SK-N-SH (cell line): ENCODE measurements at regions not wholly inside any gene's neighbourhood (a gene's known extent, or its start where the extent isn't known, plus 50 kb on each side); places are given as distances from the start of the nearest gene placed in this dataset.

Experiments
- CTCF ChIA-PET: fragments of 300-600, 350-600 bp; formaldehyde crosslinking; extraction: SDS; loops from one replicate; lab custom pipeline; 2021; lab: Yijun Ruan, JAX
- POLR2A ChIA-PET: fragments of 350-600 bp; sonication (Branson Sonifier 250); formaldehyde crosslinking; extraction: SDS; loops from one replicate; lab custom pipeline; 2020; ENCODE audit warnings: antibody characterized with exemption, inconsistent platforms; lab: Yijun Ruan, JAX
- DNase-seq: peaks from one replicate; pipeline ENCODE4 v3.0.0; 2012
- H2AFZ ChIP-seq: fragments of 200-600 bp; sonication (generic); 2 replicates; pipeline ENCODE4 v1.8.1; 2016; ENCODE audit warnings: antibody characterized with exemption, mild to moderate bottlenecking, low read depth
- H3F3A ChIP-seq: fragments of 200-600 bp; sonication (generic); replicated peaks from 2 replicates; pipeline ENCODE3; 2016; ENCODE audit warnings: antibody characterized with exemption, mild to moderate bottlenecking; ENCODE audit not compliant: insufficient read depth
- H3K27ac ChIP-seq, 2 experiments: fragments of 200-500 bp in 1 of 2; fragments of 200-600 bp in 1 of 2; sonication (Bioruptor generic) in 1 of 2; sonication (generic), shearing (Covaris generic) in 1 of 2; 2 replicates each; pipeline versions ENCODE4 v1.5.1 to v1.6.1; 2014 to 2016; ENCODE audit warnings: low read depth in 2 of 2, inconsistent platforms in 1 of 2, low read length in 1 of 2, mild to moderate bottlenecking in 1 of 2, mixed read lengths in 1 of 2
- H3K27me3 ChIP-seq: fragments of 200-600 bp; sonication (generic), shearing (Covaris generic); 2 replicates; pipeline ENCODE4 v1.6.1; 2016; ENCODE audit warnings: mixed run types; ENCODE audit not compliant: insufficient read depth
- H3K36me3 ChIP-seq, 2 experiments: fragments of 200-500 bp in 1 of 2; fragments of 200-600 bp in 1 of 2; sonication (Bioruptor generic) in 1 of 2; sonication (generic) in 1 of 2; replicated peaks in 1 of 2; 2 replicates each; pipeline versions ENCODE3 to v1.5.1; 2014 to 2016; ENCODE audit warnings: low read length in 1 of 2, mild to moderate bottlenecking in 1 of 2; ENCODE audit not compliant: insufficient read depth in 2 of 2, control insufficient read depth in 1 of 2
- H3K4me1 ChIP-seq, 2 experiments: fragments of 200-500 bp in 1 of 2; fragments of 200-600 bp in 1 of 2; sonication (Bioruptor generic) in 1 of 2; sonication (generic), shearing (Covaris generic) in 1 of 2; 2 replicates each; pipeline versions ENCODE4 v1.5.1 to v1.6.1; 2014 to 2016; ENCODE audit warnings: low read depth in 1 of 2, low read length in 1 of 2, mixed run types in 1 of 2; ENCODE audit not compliant: insufficient read depth in 2 of 2, control insufficient read depth in 1 of 2
- H3K4me2 ChIP-seq: fragments of 200-600 bp; sonication (generic), shearing (Covaris generic); 2 replicates; pipeline ENCODE4 v1.6.1; 2017; ENCODE audit warnings: mixed run types
- H3K4me3 ChIP-seq, 2 experiments: fragments of 200-500 bp in 1 of 2; fragments of 200-600 bp in 1 of 2; sonication (Bioruptor generic) in 1 of 2; sonication (generic), shearing (Covaris generic) in 1 of 2; 2 replicates each; pipeline versions ENCODE4 v1.5.1 to v1.8.1; 2014 to 2016; ENCODE audit warnings: low read depth in 2 of 2, inconsistent platforms in 1 of 2, low read length in 1 of 2, mild to moderate bottlenecking in 1 of 2, mixed read lengths in 1 of 2, moderate library complexity in 1 of 2
- H3K79me2 ChIP-seq: fragments of 200-600 bp; sonication (generic); 2 replicates; pipeline ENCODE4 v1.8.1; 2017; ENCODE audit warnings: mild to moderate bottlenecking; ENCODE audit not compliant: insufficient read depth
- H3K9ac ChIP-seq: fragments of 200-600 bp; sonication (generic); 2 replicates; pipeline ENCODE4 v1.6.1; 2017; ENCODE audit warnings: mixed run types
- H3K9me2 ChIP-seq: fragments of 200-600 bp; sonication (generic); 2 replicates; pipeline ENCODE4 v1.6.1; 2017; ENCODE audit warnings: mixed run types
- H3K9me3 ChIP-seq: fragments of 200-600 bp; sonication (generic); 2 replicates; pipeline ENCODE4 v1.6.1; 2017; ENCODE audit warnings: mixed run types, mild to moderate bottlenecking, moderate library complexity
- H4K20me1 ChIP-seq: fragments of 200-600 bp; sonication (generic); 2 replicates; pipeline ENCODE4 v1.6.1; 2017; ENCODE audit warnings: mild to moderate bottlenecking, mixed run types; ENCODE audit not compliant: insufficient read depth
- ELF1 ChIP-seq: IDR thresholded peaks from 2 replicates; pipeline ENCODE4 v1.4.0; 2012
- FOXM1 ChIP-seq: IDR thresholded peaks from 2 replicates; pipeline ENCODE4 v1.4.0; 2012; ENCODE audit warnings: low read depth, mild to moderate bottlenecking
- GABPA ChIP-seq: IDR thresholded peaks from 2 replicates; pipeline ENCODE4 v1.4.0; 2012; ENCODE audit warnings: low read depth, mild to moderate bottlenecking
- GATA2 ChIP-seq: sonication (generic); formaldehyde crosslinking; IDR thresholded peaks from 2 replicates; pipeline ENCODE4 v1.5.0; 2020; ENCODE audit warnings: mild to moderate bottlenecking, missing genetic modification reagents
- JUND ChIP-seq: IDR thresholded peaks from 2 replicates; pipeline ENCODE4 v1.4.0; 2012
- MEF2A ChIP-seq: IDR thresholded peaks from 2 replicates; pipeline ENCODE4 v1.4.0; 2012; ENCODE audit warnings: low read depth, borderline replicate concordance
- NFIC ChIP-seq: IDR thresholded peaks from 2 replicates; pipeline ENCODE4 v1.4.0; 2012; ENCODE audit warnings: borderline replicate concordance
- NRF1 ChIP-seq: IDR thresholded peaks from 2 replicates; pipeline ENCODE4 v1.6.1; 2012; ENCODE audit warnings: low read depth, mild to moderate bottlenecking, low read length
- RAD21 ChIP-seq: IDR thresholded peaks from 2 replicates; pipeline ENCODE4 v1.6.1; 2012; ENCODE audit warnings: mild to moderate bottlenecking, low read length
- RCOR1 ChIP-seq: fragments of 150-350 bp; IDR thresholded peaks from 2 replicates; pipeline ENCODE4 v1.6.1; 2017; ENCODE audit warnings: antibody characterized with exemption, low read length
- RXRA ChIP-seq: IDR thresholded peaks from 2 replicates; pipeline ENCODE4 v1.4.0; 2012; ENCODE audit warnings: low read depth, mild to moderate bottlenecking, borderline replicate concordance
- SMC3 ChIP-seq: IDR thresholded peaks from 2 replicates; pipeline ENCODE4 v1.6.1; 2012; ENCODE audit warnings: low read depth, low read length, improper control_type of control experiment
- TAF1 ChIP-seq: IDR thresholded peaks from 2 replicates; pipeline ENCODE4 v1.6.1; 2012; ENCODE audit warnings: low read depth, mild to moderate bottlenecking, low read length, moderate library complexity, borderline replicate concordance
- TEAD4 ChIP-seq: IDR thresholded peaks from 2 replicates; pipeline ENCODE4 v1.4.0; 2012; ENCODE audit warnings: mild to moderate bottlenecking, borderline replicate concordance; ENCODE audit not compliant: insufficient read depth
- WGBS: methylation state at CpG from one replicate; pipeline ENCODE4 v1.1.6; 2017; ENCODE audit warnings: low lambda C conversion rate; 5-methylcytosine and 5-hydroxymethylcytosine counted together
- TF ChIP-seq, protein P1 (sequence below): IDR thresholded peaks from 2 replicates; pipeline ENCODE4 v1.4.0; 2012; ENCODE audit warnings: low read depth, borderline replicate concordance
- TF ChIP-seq, protein P2 (sequence below): fragments of 150-350 bp; IDR thresholded peaks from 2 replicates; pipeline ENCODE4 v1.6.1; 2016; ENCODE audit warnings: mild to moderate bottlenecking, low read depth, low read length
- TF ChIP-seq, protein P3 (sequence below): fragments of 200-600 bp; sonication (generic); IDR thresholded peaks from 2 replicates; pipeline ENCODE4 v1.6.1; 2017; ENCODE audit warnings: antibody characterized with exemption, mild to moderate bottlenecking, moderate library complexity
- TF ChIP-seq, protein P4 (sequence below): IDR thresholded peaks from 2 replicates; pipeline ENCODE4 v1.4.0; 2012; ENCODE audit warnings: low read depth, borderline replicate concordance
- TF ChIP-seq, protein P5 (sequence below): IDR thresholded peaks from 2 replicates; pipeline ENCODE4 v1.6.1; 2012; ENCODE audit warnings: mild to moderate bottlenecking, low read depth, low read length, moderate library complexity

DNA sequence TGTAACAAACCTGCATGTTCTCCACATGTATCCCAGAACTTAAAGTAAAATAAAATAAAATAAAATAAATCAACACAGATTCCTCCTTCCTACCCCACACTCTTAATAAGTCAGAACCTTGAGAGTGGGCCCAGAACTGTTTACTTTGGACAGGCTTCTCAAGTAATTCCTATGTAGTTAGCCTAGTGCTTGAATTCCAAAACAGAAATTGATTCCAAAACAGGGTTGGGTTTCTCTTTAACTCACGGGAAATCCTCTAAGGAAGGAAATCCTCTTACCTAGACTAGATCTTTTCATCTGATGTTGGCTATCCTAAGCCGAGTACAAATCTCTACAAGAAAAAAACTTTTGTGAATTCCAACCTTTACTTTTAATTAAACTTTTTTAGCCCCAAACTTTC is 324.7 kb upstream of the C16orf82 start (continued):
- TF ChIP-seq MEF2A: no peak
- TF ChIP-seq RXRA: no peak
- TF ChIP-seq, protein P1, sequence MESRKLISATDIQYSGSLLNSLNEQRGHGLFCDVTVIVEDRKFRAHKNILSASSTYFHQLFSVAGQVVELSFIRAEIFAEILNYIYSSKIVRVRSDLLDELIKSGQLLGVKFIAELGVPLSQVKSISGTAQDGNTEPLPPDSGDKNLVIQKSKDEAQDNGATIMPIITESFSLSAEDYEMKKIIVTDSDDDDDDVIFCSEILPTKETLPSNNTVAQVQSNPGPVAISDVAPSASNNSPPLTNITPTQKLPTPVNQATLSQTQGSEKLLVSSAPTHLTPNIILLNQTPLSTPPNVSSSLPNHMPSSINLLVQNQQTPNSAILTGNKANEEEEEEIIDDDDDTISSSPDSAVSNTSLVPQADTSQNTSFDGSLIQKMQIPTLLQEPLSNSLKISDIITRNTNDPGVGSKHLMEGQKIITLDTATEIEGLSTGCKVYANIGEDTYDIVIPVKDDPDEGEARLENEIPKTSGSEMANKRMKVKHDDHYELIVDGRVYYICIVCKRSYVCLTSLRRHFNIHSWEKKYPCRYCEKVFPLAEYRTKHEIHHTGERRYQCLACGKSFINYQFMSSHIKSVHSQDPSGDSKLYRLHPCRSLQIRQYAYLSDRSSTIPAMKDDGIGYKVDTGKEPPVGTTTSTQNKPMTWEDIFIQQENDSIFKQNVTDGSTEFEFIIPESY: no peak
- no peak for TF ChIP-seq GABPA
- no peak for TF ChIP-seq JUND

DNA sequence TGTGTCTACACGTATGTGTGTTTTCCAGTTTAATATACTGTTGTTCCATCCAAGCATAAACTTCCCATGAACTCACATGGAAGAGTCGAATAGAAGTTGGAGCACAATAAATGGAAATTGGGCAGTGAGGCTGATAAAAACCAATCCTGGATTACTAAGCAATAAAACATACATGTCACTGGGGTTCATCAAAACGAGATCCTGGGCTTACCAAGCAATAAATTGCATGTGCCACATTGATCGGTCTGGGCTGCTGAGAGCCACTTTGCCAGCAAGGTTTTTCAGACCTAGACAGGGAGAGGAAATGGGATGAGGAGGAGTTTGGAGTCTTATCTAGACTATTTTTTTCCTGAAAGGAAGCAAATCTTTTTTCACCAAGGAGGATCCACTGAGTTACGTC is 322.3 kb upstream of the C16orf82 start:
- no peak for DNase-seq
- H3K27me3 ChIP-seq: no peaks in the 10 kb centered on the region
- ChIA-PET CTCF (no interaction called here), POLR2A (no interaction called here)
- no peaks in the 10 kb centered on the region for H4K20me1 ChIP-seq
- no peaks in the 10 kb centered on the region for H3K36me3 ChIP-seq
- TF ChIP-seq RCOR1 (no peak), TEAD4 (no peak), SMC3 (no peak), FOXM1 (no peak), NFIC (no peak), RAD21 (no peak), ELF1 (no peak), TAF1 (no peak), GABPA (no peak), GATA2 (no peak), NRF1 (no peak)
- TF ChIP-seq, protein P2, sequence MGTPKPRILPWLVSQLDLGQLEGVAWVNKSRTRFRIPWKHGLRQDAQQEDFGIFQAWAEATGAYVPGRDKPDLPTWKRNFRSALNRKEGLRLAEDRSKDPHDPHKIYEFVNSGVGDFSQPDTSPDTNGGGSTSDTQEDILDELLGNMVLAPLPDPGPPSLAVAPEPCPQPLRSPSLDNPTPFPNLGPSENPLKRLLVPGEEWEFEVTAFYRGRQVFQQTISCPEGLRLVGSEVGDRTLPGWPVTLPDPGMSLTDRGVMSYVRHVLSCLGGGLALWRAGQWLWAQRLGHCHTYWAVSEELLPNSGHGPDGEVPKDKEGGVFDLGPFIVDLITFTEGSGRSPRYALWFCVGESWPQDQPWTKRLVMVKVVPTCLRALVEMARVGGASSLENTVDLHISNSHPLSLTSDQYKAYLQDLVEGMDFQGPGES: no peak
- TF ChIP-seq, protein P3, sequence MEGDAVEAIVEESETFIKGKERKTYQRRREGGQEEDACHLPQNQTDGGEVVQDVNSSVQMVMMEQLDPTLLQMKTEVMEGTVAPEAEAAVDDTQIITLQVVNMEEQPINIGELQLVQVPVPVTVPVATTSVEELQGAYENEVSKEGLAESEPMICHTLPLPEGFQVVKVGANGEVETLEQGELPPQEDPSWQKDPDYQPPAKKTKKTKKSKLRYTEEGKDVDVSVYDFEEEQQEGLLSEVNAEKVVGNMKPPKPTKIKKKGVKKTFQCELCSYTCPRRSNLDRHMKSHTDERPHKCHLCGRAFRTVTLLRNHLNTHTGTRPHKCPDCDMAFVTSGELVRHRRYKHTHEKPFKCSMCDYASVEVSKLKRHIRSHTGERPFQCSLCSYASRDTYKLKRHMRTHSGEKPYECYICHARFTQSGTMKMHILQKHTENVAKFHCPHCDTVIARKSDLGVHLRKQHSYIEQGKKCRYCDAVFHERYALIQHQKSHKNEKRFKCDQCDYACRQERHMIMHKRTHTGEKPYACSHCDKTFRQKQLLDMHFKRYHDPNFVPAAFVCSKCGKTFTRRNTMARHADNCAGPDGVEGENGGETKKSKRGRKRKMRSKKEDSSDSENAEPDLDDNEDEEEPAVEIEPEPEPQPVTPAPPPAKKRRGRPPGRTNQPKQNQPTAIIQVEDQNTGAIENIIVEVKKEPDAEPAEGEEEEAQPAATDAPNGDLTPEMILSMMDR: no peak
- TF ChIP-seq, protein P4, sequence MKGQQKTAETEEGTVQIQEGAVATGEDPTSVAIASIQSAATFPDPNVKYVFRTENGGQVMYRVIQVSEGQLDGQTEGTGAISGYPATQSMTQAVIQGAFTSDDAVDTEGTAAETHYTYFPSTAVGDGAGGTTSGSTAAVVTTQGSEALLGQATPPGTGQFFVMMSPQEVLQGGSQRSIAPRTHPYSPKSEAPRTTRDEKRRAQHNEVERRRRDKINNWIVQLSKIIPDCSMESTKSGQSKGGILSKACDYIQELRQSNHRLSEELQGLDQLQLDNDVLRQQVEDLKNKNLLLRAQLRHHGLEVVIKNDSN: no peak
- TF ChIP-seq, protein P5, sequence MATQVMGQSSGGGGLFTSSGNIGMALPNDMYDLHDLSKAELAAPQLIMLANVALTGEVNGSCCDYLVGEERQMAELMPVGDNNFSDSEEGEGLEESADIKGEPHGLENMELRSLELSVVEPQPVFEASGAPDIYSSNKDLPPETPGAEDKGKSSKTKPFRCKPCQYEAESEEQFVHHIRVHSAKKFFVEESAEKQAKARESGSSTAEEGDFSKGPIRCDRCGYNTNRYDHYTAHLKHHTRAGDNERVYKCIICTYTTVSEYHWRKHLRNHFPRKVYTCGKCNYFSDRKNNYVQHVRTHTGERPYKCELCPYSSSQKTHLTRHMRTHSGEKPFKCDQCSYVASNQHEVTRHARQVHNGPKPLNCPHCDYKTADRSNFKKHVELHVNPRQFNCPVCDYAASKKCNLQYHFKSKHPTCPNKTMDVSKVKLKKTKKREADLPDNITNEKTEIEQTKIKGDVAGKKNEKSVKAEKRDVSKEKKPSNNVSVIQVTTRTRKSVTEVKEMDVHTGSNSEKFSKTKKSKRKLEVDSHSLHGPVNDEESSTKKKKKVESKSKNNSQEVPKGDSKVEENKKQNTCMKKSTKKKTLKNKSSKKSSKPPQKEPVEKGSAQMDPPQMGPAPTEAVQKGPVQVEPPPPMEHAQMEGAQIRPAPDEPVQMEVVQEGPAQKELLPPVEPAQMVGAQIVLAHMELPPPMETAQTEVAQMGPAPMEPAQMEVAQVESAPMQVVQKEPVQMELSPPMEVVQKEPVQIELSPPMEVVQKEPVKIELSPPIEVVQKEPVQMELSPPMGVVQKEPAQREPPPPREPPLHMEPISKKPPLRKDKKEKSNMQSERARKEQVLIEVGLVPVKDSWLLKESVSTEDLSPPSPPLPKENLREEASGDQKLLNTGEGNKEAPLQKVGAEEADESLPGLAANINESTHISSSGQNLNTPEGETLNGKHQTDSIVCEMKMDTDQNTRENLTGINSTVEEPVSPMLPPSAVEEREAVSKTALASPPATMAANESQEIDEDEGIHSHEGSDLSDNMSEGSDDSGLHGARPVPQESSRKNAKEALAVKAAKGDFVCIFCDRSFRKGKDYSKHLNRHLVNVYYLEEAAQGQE: no peak
- no peak overlapping the region for H3K4me3 ChIP-seq
- H3K79me2 ChIP-seq: no peaks in the 10 kb centered on the region
- no peak overlapping the region for H2AFZ ChIP-seq
- no peaks in the 10 kb centered on the region for H3K4me1 ChIP-seq
- no peaks in the 10 kb centered on the region for H3F3A ChIP-seq
- H3K9ac ChIP-seq: no peak overlapping the region
- no peaks in the 10 kb centered on the region for H3K9me3 ChIP-seq
- H3K9me2 ChIP-seq: no peaks in the 10 kb centered on the region
- no peak overlapping the region for H3K27ac ChIP-seq
- no peak overlapping the region for H3K4me2 ChIP-seq
- WGBS: 7% methylated on average over 5 of the region's 5 CpGs
